ENCODE measurements at regions not wholly inside any gene's neighbourhood (a gene's known extent, or its start where the extent isn't known, plus 50 kb on each side); places are given as distances from the start of the nearest gene placed in this dataset.

- ChIA-PET POLR2A (no interaction called here), CTCF (interaction anchor here (1.9 kb wide), 1 partner anchor 22 kb away, joined by 4 read pairs; no protein-coding TSS in a partner anchor)
- no peak for TF ChIP-seq CTCF (IDR thresholded peaks at IDR 0.05; ENCODE audit: control extremely low read depth, extremely low read depth, low read depth, missing control alignments)
- DNase-seq (ENCODE audit: extremely low spot score), result no peak
Measured at GRCh38 chr2:147575106-147575505, 269.7 kb upstream of the ACVR2A start.

- CTCF ChIA-PET, result no interaction called here
- no peak for DNase-seq (ENCODE audit: extremely low spot score)
- TF ChIP-seq CTCF (IDR thresholded peaks at IDR 0.05; ENCODE audit: control extremely low read depth, extremely low read depth, low read depth, missing control alignments), result no peak
- POLR2A ChIA-PET, result no interaction called here
Measured at GRCh38 chr2:147572622-147573021, 272.2 kb upstream of the ACVR2A start.

- CTCF ChIA-PET, result interaction anchor here (1.7 kb wide), 1 partner anchor 11 kb away, joined by 4 read pairs; no protein-coding TSS in a partner anchor
- TF ChIP-seq CTCF (IDR thresholded peaks at IDR 0.05; ENCODE audit: control extremely low read depth, extremely low read depth, low read depth, missing control alignments), result no peak
Measured at GRCh38 chr2:147569426-147569825, 275.4 kb upstream of the ACVR2A start.

GRCh38 chr2:147568109-147568508 lies 276.7 kb upstream of the ACVR2A start:
- CTCF ChIA-PET, result interaction anchor here (1.7 kb wide), 1 partner anchor 10 kb away, joined by 4 read pairs; no protein-coding TSS in a partner anchor
- no peak for TF ChIP-seq CTCF (IDR thresholded peaks at IDR 0.05; ENCODE audit: control extremely low read depth, extremely low read depth, low read depth, missing control alignments)
- POLR2A ChIA-PET, result no interaction called here
- no peak for DNase-seq (ENCODE audit: extremely low spot score)

More at GRCh38 chr2:147569426-147569825, 275.4 kb upstream of the ACVR2A start:
- POLR2A ChIA-PET, result no interaction called here
- no peak for DNase-seq (ENCODE audit: extremely low spot score)

GRCh38 chr2:147567136-147567535 lies 277.7 kb upstream of the ACVR2A start:
- no peak for DNase-seq (ENCODE audit: extremely low spot score)
- ChIA-PET POLR2A (no interaction called here), CTCF (no interaction called here)
- TF ChIP-seq CTCF (IDR thresholded peaks at IDR 0.05; ENCODE audit: control extremely low read depth, extremely low read depth, low read depth, missing control alignments), result no peak

- ChIA-PET CTCF (interaction anchor here (1.2 kb wide), 2 partner anchors 10 kb away, joined by 3 read pairs; no protein-coding TSS in a partner anchor), POLR2A (no interaction called here)
- no peak for TF ChIP-seq CTCF (IDR thresholded peaks at IDR 0.05; ENCODE audit: control extremely low read depth, extremely low read depth, low read depth, missing control alignments)
- no peak for DNase-seq (ENCODE audit: extremely low spot score)
Measured at GRCh38 chr2:147560810-147561535, 283.9 kb upstream of the ACVR2A start.
